Embryonic facial prominence (tissue), 1 donor: ENCODE measurements at regions not wholly inside any gene's neighbourhood (a gene's known extent, or its start where the extent isn't known, plus 50 kb on each side); places are given as distances from the start of the nearest gene placed in this dataset.

ENCODE experiments used
- DNase-seq: peaks from one replicate; pipeline ENCODE4 v3.0.0-alpha.2; 2016; ENCODE audit errors: extremely low spot score

DNA sequence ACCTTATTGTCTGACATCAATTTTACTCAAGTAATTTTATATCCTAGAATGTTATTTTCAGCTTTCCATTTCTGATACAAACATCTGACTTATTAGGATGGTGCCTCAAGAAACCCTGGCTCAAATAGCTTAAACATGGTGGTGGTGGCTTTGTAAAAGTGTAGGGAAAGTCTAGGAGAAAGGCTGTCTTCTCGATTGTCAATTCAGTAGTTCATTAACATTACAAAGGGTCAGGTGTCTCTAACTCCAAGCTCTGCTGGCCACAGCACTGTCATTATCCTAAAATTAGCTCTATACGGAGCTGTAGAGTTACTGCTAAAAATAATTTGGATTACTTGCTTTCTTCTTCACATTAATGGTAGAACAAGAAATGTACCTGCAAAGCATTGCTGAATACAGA is 1360.1 kb upstream of the CDH6 start:
- DNase-seq: no peak

GRCh38 chr5:29822521-29822920 is 1371.0 kb upstream of the CDH6 start:
- DNase-seq: no peak

GRCh38 chr5:29811914-29812679 is 1381.4 kb upstream of the CDH6 start:
- no peak for DNase-seq

DNA sequence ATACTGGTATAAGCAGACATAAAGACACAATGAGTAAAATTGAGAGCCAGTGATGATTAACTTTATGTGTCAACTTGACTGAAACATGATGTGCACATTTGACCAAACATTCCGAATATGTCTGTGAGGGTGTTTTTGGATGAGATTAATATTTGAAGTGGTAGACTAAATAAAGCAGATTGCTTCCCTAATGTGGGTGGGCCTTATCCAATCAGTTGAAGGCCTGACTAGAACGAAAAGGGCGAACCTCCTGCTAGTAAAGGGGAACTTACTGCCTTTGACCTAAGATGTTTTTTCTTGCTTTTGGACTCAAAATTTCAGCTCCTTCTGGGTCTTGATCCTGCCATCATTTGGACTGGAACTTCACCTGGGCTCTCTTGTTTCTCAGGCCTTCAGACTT is 1387.7 kb upstream of the CDH6 start:
- DNase-seq: no peak

DNA sequence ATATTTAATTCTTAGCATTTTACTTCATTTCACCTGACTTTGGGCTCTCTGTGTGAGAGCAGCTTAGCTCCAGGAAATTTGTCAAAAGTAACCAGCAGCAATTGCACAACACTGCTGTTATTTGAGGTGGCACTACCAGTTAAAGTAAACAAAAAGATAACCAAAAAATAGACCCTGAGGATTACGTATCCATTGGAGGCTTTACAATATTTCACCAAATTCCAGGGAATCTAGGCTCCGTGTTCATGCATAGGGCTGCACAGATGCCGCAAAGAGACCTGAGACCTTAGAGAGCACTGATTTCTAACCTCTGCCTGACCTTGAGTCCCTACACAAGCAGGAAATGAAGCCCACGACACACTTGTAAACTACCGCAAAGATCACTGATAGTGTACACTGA is 1392.7 kb upstream of the CDH6 start:
- no peak for DNase-seq

DNA sequence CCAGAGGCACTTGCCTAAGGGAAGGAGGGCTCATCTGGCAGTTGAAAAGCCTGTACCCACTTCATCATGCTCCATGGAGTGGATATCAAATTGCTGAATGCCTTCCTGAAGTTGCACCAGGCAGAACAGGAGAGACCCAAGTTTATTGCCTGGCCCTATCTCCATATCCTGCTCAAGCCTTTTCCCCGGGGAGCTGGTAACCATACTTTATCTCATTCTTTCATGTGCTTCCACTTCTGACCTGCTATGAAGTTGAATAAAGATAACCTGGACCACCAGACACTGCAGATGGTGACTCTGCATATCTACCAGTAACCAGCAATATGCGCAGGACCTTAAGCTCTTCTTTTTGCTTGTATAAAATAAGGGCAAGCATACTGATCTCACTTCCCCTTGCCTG is 1397.5 kb upstream of the CDH6 start:
- DNase-seq: no peak

DNA sequence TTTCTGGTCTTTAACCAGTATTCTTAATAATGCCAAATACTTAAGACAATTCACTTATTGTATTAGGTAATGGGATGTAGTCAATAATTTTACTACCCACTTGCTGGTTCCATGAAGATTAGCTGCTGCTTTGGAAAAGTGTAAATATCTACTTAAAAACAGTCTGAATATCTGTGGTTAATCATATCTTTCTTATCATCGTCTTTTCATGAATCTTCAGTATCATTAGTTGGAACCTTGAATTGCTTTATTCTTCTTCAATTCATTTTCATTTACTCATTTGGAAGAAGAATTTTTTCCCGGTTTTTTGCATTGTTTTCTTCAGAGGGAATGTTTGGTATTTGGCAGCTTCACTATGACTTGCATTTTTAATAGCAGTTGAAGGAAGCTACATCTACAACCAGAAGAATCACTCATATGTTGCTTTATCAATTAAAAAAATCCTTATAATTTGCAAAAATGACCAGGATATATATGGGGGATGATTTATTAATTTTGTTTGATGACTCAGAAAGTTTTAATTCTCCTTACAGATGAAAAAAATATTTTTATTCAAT is 1398.3 kb upstream of the CDH6 start:
- no peak for DNase-seq

DNA sequence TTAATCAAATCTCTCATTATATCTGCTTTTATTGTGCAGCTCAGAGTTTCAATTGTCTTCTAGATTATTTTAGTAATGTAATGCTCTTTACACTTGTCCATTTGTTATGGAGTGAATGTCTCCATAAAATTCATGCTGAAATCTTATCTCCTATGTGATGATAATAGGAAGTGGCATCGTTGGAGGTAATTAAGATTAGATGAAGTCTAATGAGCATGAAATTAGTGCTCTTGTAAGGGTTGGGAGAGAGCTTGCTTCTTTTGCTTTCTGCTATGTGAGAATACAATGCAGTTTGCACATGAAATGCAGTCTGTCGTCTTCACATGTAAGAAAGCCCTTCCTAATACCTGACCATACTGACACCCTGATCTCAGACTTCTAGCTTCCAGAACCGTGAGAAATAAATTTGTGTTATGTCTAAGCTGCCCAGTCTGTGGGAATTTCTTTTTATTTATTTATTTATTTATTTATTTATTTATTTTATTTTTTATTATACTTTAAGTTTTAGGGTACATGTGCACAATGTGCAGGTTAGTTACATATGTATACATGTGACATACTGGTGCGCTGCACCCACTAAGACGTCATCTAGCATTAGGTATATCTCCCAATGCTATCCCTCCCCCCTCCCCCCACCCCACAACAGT is 1399.2 kb upstream of the CDH6 start:
- DNase-seq: no peak

- DNase-seq: no peak
Observed at GRCh38 chr5:29790281-29790680, 1403.2 kb upstream of the CDH6 start.

DNA sequence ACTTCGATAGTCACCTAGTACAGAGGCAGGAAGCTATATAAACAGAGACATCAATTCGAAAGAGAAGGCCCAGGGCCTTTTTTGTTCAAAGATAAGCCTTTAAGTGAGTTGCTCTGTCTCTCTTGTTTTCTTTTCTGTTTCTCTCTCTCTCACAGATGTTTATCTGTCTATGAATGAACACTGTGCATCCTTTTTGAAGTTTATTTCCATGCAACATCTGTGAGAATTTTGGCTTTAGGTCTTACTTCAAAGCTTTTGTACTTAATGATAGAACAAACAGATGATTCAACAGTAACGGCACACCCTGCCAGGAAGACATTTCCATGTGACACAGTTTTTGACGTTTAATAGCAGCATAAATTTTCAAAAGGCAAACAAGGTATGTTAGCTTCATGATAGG is 1413.1 kb upstream of the CDH6 start:
- DNase-seq: no peak

DNA sequence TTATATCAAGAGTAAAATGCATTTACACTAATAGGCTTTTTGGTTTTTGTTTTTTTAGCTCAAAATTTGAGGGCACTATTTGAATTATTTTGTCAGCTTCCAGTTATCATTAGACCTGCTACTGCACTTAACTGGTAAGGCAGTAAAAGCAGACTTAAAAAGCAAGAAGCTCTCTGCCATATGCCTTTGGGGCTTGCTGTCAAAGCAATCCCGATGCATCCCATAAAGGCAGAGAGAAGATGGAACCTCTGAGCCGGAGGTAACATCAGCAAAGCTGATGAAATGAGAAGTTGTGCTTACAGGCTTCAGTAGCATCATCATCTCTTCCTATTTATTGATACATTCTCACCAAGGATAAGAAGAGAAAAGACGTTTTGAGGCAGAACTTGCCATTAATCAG is 1414.3 kb upstream of the CDH6 start:
- no peak for DNase-seq

- no peak for DNase-seq
Observed at GRCh38 chr5:29777373-29777772, 1416.1 kb upstream of the CDH6 start.

DNA sequence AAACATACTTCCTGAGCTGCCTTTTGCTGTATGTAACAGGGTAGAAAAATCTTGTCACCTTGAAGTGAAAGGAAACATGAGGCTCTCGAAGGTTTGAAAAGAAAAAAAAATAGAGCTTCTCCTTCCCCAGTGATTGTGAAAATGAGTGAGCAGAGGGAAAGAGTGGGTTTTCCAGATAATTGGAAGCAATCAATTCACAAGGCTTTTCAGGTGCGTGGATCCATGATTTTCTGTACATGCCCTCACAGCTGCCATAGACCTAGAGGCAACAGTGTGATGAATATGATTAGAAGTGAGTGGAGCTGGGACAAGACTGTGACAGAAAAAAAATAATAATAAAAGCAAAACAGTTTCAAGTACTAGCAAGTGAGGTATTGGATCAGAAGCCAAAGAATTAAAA is 1422.5 kb upstream of the CDH6 start:
- no peak for DNase-seq

DNA sequence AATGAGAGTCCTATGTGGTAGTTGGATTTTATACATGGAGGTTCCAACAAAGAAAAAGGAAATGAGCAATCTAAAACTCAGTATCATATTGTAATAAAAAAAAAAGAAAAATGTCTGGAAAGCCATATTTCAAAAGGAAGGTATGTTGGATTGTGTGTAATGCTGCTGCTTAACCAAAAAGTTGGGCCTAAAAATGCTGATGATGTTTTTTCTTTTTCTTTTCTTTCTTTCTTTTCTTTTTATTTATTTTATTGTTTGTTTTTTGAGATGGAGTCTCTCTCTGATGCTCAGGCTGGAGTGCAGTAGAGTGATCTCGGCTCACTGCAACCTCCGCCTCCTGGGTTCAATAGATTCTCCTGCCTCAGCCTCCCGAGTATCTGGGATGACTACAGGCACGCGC is 1424.0 kb upstream of the CDH6 start:
- DNase-seq: no peak

DNA sequence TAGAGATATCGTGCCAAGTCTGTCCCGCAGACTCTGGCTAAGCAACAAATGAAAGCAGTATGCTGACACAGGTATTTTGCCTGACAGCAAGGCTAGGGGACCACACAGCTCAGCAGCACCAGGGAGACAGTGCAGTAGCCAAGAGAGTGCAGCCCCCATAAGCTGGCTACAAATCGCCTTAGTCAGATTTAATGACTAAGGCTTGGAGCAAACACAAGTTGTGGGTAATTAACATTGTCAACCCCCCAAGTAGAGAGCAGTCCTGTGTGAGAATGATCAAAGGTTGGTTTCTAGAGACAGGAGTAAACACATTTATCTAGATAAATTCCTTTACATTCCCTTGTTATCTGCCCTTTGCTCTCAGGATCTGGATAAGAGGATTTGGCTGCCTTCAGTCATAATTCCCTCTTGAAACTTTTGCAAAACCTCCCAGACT is 1434.5 kb upstream of the CDH6 start:
- no peak for DNase-seq

DNA sequence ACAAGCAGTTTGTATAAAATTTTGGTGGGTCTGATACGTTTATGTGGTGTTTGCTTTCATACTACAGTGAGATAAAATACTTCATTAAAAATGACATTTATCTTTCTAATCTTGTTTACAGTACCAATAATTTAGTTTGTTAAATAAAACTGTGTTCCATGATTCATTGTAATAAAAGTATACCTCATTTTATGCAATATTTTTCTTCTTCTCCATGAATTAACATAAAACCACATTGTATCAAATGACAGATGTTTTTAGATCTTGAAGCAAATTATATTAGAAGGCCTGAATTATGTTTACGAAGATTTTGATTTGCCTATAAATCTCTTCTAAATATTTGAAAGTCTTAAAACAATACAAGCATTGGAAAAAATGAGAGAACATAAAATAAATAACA is 1443.0 kb upstream of the CDH6 start:
- DNase-seq: no peak

DNA sequence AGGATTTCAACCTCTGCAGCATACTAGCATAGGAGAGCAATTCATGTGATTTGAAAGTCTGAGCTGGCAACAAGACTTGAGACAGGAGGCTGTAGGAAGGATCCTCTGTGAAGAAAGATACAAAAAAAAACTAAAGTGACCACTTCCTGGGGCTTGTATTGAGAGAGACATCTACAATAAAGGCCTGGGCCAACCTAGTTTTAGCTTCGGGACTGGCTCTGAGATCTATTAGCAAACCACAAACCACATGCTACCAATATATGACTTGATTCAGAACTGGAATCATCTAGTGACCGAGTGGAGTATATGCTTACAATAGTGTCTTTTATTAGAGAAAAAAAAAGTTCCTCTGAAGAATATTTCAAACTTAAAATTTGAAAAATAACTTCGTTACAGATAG is 1448.9 kb upstream of the CDH6 start:
- DNase-seq: no peak

GRCh38 chr5:29720954-29721353 is 1472.5 kb upstream of the CDH6 start:
- DNase-seq: no peak

DNA sequence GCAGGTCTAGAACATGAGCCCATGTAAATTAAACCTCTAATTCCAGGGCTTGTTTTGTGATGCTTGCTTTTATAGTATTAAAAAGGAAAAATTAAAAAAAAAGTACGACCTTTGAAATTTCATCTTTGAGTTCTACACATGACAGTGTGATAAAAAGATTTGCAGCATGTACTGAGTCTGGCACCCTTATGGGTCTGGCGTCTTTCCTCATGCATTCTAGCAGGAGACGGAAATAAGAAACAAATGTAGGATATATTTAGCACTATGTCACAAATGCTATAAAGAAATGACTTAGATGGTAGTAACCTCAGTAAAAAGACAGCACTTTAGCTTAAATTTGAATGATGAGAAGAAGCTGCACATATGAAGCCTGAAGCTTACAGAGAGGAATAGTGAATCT is 1474.3 kb upstream of the CDH6 start:
- DNase-seq: no peak

DNA sequence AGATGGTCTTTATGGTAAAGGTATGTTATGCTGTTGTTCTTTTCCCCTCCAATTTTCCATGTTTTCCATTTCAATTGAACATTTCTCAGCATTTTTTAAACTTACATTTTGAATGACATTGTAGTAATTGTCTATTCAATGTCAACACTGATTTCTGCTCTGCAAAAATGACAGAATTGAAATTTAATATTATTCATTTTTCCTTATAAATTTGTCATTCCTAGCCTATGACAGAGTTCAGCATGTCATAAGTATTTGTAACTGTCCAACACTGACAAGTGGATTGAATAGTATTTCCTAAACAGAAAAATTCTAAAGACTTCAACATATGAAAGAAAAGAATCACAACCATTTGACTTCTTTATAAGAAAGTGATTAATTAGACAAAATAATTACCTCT is 1478.3 kb upstream of the CDH6 start:
- no peak for DNase-seq

DNA sequence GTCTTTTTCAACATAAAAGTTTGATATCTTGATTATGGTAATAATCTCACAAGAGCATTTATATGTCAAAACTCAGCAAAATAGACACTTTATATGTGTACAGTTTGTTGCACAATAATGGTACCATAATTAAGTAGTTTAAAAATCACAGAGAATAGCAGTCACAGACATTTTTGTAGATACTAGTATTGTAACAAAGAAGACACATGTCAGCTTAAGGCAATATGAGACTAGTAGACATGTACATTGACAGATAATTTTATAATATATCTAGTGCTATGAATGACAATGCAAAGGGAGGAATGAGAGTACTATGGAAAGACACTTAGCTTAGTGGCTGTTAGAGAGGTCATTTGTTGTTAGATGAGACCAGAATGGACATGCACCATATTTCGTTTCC is 1490.6 kb upstream of the CDH6 start:
- no peak for DNase-seq

- DNase-seq: no peak
Observed at GRCh38 chr5:29701600-29701999, 1491.9 kb upstream of the CDH6 start.

GRCh38 chr5:29697785-29698414 is 1495.6 kb upstream of the CDH6 start:
- DNase-seq: no peak
